Frontal cortex (tissue), 3 donors: ENCODE measurements at regions not wholly inside any gene's neighbourhood (a gene's known extent, or its start where the extent isn't known, plus 50 kb on each side); places are given as distances from the start of the nearest gene placed in this dataset.

Source experiments
- DNase-seq, 2 donors: peaks; one replicate each; pipeline ENCODE4 v3.0.0; 2012; ENCODE audit warnings: low spot score in 2 of 2
- FAIRE-seq: peaks from 2 replicates; lab custom pipeline; 2012; peaks lifted over from hg19 to GRCh38; lab: Jason Lieb, UNC
- donor health status: control.
- donor health status: control.
- donor health status: control.

DNA sequence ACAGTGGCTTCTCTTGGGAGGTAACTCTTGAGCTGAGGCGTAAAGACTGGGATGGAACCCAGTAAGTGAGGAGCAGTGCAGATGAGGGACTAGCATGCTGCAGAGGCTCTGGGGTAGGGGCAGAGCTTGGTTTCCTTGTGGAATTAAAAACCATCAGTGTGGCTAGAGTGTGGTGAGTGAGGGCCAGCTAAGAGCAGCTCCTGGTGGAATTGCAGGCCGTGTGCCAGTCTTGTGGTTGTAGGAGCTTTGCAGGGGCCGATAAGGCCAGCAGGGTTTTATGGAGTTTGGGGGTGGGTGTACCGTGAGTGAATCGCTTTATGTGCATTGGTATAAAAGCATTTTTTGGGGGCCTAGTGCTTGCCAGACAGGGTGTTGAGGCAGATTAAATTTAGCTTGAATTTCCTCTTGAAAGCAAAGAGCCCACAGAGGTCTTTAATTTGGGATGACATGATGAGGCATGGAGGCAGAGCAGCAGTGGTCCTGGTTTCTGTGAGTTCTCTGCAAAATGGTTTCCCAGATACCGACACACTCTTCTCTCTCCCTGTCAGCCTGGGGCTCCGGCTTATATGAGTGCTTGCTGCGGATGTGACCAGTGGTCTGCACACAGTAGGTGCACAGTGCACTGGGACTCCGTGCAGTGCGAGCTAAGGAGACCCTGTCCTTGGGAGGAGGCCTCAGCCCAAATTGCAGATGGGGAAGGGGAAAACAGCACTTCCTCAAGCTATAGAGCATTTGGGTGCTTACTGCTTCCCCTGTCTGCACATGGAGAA is 176.4 kb upstream of the PITX1 start:
- FAIRE-seq (no peak), DNase-seq (no peak)

DNA sequence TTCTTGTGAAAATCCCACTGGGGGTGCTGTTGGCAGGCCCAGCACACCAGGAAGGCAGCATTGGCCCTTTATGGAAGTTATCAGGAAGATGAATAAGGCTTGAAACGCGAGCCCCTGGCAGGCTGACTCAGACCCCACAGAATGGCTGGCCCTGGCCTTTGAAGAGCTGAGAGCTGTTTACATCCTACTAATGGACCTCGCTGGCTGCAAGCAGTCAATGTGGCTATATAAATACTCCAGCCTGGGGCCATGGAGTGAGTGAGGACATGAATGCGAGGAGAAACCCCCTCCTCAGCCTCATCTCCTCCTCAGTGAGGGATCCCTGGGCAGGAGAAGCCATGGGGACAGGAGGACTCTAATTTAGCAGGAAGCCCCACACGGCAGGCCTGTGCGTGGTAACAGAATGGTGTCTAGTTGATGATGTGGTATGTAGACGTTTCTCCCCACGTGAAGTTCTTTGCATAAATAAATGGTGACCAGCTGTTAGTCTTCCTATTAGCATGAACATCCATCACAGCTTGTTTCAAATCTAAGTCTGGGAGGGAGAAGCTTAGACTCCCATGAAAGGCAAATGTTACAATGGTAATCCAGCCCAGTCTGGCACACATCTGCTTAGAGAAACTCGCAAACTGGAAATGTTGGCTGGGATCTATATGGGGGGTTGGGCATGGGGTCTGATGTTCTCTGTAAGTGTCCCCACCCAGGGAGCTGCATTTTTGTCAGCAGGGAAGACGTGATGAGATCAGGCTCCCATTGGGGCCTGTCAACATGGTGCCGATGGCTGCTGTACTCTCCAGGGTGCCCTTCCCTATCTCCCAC is 175.1 kb upstream of the PITX1 start:
- FAIRE-seq = no peak
- no peak for DNase-seq

DNA sequence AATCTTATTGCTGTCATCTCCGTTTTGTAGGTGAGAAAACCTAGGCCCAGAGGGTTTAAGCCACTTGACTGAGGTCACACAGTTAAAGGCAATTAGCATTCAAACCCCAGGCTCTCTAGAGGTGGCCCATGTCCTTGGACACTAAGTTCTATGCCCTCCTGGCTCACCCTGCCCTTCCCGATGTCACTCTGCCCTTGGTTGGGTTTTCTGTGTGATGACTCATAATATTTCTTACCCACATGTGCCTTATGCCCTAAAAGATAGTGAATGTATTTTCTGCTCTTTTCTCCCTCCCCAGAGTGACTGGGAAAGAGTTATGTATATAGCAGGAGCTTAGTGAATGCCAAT is 174.5 kb upstream of the PITX1 start:
- no peak for FAIRE-seq
- DNase-seq = no peak

DNA sequence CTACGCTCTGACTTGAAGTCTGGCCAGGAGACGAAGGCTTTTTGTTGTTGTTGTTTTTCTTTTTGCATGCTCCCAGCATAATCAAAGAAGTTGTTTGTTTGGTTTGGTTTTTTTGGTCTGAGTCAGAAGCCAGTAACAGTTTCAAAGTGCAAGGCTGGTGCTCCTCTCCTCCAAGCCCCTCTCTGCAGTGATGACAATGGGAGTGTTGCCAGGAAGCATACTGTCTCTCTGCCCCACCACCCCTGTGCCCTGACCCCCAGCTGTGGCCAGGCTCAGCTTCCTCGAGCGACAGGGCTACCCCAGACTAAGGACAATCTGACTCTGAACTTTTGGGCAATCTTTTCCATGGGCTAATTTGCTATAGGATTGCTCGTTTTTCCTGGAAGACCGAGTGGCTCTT is 173.8 kb upstream of the PITX1 start:
- FAIRE-seq (no peak), DNase-seq (no peak)

DNA sequence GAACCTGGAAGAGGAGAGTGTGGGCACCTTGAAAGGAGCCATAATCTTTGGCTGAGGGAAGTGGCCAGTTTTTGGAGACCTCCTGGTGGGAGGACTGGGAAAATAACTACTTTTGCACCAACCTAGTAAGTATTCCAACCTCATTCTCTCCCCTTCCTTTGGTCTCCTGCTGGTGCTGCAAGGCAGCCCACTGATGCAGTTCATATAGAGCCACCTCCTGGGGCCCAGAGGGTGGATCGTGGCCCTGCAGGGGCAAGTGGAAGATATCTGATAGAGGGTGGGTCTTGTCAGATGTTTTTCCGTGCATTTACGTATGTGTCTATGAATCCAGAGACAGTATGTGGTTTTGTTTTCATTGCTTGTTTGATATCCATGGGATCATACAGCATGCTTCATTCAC is 172.8 kb upstream of the PITX1 start:
- no peak for DNase-seq

DNA sequence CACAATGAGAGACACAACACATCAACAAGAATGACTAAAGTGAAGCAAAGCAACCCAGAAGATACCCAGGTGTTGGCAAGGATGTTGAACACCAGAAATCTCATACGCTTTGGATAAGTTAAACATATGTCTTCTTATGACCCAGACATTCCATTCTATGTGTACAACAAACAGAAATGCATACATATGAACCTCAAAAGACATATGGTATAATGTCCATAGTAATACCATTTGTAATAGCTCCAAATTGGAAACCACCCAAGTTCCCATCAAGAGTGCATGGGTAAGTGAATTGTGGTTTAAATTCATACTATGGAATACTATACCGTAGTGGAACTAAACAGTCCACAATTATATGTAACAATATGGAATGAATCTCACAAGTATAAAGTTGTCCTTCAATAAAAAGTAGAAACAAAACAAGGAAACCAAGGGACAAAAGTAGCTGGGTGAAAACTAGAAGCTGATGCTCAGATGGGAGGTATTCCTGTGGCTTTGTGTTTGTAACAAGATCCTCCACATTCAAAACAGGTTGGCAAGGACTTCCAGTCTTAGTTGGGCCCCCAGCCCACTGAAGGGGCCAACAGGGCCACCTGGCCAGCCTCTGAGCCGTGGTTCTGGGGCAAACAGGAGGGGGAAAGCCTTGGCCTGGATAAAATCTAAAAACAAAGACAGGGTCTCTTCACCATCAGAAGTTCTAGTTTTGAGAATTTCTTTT is 171.8 kb upstream of the PITX1 start:
- no peak for FAIRE-seq
- DNase-seq = no peak

More for the DNA sequence above, 172.8 kb upstream of the PITX1 start:
- FAIRE-seq = no peak

DNA sequence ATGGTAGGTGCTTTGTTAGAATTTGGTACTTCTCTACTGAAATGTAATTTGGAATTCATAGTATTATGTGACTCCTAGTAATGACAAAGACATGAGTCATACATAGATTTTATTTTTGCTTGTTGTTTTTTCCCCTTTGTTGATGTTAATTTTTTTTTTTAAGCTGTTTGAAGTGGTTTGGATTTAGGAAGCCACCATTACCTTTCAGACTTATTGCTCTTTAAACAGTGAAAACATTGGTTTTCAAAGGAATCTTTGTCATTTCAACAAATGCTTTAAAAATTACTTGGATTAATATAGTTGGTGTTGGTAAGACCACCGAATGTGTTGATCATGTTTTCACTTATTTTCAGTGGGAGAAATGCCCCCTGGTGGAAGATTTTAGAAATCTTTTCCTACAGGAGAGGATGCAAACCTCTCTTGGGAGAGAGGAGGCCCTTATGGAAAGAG is 170.1 kb upstream of the PITX1 start:
- FAIRE-seq = peak; percentile 44

DNA sequence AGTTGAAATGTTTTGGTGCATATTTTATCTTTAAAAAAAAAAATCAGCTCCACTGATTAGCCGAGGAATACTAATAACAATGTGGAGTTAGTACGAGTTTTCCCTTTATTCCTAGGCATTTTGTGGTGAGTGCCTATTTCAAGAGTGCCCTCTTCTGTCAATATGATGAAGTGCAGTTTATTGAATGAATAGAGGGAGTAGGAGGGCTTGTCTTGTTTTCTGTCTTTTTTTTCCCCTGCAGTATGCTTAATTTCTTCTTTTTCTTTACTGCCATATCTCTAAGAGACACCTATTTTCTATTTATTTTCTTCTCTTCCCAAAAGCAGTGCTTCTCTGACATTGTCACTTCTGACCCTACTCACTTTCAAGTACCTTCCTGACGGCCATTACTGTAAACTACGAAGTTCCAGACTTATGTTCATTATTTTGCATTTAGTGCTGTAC is 169.6 kb upstream of the PITX1 start:
- FAIRE-seq (no peak), DNase-seq (no peak)

More for the DNA sequence above, 170.1 kb upstream of the PITX1 start:
- no peak for DNase-seq

DNA sequence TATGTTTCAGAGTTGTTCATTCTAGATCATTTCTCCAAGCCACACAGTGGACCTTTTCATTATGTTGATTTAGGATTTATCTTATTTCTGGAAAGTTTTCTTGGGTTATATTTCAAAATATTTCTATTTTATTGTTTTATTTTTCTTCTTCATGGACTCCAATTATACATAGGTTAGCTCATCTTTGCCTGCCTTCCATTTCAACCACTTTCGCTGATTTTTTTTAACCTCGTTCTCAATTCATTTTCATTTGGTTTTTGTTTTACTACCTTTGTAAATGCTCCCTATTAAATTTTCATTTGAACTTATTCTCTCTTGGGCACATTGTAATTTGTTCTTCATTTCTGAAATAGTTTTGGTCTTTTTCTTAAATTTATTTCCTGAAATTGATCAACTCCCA is 169.0 kb upstream of the PITX1 start:
- no peak for FAIRE-seq
- no peak for DNase-seq

DNA sequence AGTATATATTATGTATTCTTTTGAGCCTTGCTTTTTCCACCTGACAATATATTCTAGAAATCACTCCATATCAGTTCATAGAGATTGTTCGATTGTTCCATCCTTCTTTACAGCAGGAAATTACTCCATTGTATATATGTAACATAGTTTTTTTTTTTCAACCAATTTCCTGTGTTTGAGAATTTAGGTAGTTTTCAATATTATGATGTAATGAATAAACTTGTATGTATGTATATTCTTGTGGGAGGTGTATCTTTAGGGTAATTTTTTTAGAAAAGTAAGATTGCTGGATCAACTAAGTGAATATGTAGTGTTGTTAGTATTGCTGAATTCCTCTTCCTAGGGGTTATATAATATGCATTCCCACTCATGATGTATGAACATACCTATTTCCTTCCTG is 165.9 kb upstream of the PITX1 start:
- FAIRE-seq (no peak), DNase-seq (no peak)

DNA sequence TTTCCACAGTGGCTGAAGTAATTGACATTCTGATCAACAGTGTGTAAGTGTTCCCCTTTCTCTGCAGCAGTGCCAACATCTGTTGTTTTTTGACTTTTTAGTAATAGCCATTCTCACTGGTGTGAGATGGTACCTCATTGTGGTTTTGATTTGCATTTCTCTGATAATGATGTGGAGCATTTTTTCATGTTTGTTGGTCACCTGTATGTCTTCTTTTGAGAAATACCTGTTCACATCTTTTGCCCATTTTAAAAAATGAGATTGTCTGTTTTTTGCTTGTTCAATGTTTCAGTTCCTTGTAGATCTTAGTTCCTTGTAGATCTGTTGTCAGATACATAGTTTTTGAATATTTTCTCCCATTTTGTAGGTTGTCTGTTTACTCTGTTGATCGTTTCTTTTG is 162.5 kb upstream of the PITX1 start:
- no peak for DNase-seq
- no peak for FAIRE-seq

DNA sequence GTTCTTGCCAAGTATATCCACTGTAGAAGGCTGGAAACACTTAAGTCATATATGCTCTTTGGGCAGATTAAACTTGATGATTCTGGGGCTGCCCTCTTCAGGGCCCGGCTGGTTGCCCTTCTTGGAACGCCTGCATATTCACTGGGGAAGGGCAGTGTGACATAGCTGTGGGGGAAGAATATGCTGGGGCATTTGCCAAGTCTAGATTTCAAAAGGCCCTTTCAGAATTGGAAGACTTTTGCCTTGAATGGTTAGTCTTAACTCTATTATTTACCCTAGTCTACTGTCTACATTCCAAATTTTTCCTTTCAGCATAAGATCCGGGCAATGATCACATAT is 161.2 kb upstream of the PITX1 start:
- no peak for FAIRE-seq
- no peak for DNase-seq

DNA sequence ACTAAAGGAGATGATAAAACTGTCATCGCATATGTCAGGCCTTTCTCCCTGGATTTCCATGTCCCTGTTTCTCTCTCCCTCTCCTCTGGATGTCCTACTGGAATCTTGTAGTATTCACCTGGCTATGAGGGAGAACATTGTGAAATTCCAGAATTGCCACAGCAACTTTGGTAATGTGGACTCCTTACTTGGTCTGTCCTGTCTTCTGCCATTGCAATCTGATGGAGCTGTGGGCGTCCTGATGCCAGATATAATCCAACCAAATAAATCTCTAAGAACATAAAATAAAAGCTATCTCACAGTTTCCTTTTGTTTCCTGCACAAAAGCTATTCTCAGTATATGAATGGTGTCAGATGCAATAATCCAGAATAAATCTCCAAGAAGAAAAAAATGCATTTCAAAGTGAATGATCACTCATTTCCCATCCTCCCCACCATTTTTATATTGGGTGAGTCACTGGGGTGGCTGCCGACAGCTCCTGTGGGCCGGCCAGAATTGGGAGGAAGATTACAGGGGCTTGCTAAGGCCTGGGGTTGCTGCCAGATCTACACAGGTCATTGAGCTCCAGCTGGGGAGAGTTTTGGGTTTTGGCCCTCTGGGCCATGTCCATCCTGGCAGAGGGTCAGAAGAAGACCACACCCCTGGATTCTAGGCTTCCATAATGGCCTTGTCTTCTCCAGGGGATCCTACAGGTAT is 160.7 kb upstream of the PITX1 start:
- no peak for FAIRE-seq
- no peak for DNase-seq

DNA sequence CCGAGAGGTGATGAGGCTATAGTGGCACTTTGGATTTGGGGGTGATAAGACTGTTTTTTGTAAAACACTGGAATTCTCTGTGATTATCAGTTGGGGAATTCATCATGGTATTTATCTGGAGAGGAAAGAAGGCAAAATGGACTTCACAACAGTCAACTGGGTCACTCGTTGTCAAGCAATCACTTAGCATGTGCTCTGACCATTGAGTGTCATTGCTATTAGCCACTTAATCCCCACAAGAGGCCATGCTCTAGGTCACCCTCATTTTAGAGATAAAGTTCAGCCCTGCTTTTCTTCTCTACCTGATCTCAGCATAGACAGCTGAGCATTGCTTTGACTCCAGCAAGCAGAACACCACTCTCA is 160.1 kb upstream of the PITX1 start:
- DNase-seq (no peak), FAIRE-seq (no peak)

DNA sequence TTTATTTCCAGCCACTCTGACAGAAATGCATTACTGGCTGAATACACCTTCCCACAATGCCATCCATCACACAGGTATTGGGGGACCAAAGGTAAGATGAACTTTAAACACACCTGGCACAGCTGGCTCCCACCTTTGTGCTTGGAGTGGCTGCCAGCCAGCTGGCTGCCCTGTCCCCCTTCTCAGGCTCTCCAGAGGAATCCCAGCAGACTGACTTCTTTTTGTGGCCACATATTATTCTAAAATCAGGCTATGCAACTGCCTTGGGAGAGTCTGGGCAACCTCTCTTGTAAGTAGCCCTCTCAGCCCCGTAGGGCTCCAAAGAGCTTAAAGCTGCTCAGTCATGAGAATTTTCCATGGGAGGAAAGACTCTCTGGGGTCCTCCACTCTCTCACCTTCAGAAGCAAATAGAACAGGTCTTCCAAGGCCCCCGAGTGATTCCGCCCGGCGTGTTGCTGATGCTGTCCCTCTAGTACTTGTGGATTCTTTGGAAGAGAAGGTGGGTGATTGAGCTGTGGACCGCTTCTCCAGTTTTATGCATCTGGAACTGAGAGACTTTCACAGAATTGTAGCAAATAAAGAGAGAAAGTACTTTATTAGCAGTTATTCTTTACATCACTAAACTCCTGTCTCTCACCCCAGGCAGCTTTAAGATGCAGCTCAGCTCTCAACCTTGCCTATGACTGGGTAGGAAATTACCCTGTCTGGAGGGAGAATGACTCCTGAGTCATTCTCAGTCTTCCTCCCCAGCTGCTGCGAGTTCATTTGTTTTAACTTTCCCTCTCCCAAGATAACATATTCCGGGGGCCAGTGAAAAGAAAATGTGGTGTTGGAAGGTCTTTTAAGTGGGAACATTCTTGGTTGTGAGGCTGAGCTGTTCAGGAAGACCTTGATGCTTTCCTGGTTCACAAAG is 159.4 kb upstream of the PITX1 start:
- no peak for FAIRE-seq
- no peak for DNase-seq

DNA sequence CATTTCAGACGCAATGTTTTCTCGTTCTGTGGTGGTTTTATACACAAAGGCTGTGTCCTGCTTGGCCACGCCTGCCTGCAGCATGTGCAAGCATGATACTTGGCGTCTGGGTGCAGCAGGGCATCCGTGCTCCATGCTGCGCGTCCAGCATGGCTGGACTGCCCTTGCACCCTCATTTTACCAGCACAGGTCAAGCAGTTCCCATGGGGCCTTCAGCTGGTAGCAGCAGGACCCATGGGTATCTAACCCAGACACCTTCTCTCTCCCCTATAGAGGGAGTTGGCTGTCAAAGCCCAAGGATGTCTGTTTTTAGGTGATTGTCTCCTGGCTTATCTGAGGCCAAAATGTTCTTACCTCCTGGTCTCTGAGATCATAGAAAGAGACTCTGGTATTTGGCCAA is 158.3 kb upstream of the PITX1 start:
- DNase-seq (no peak), FAIRE-seq (no peak)

DNA sequence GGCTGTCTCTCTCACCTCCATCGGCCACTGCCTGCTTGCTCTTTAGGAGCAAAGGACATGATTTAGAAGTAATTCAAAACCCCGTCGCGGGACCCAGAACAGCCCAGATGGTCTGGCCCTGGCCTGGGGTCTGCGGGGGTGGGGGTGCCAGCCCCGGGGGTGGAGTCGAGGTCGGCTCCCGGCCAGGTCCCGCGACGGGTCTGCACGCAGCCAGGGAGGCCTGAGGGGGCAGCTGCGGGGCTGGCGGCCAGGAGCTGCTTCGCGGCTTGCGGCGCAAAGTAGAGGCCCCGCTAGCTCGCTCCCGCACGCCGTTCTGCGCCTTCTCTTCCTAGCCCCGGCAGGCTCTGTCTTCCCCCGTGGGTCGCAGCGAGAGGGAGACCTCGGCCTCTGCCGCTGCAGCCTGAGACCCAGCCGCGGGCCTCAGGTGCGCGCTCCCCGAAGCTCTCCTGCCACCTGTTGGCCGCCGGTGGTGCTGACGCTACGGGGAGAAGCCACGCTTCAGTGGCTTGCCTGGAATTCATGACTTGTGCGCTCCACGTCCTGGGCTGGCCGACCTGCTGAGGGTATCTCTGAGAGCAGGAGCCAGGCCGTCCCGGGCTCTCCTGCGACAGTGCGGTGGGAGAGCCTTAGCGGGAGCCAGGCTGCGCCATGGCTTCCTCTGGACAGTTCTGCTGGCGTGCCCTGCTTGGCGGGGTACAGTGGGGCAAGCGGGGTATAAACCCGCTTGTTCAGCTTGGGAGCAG is 157.2 kb upstream of the PITX1 start:
- DNase-seq (peak; percentile 37 to 65), FAIRE-seq (no peak)

DNA sequence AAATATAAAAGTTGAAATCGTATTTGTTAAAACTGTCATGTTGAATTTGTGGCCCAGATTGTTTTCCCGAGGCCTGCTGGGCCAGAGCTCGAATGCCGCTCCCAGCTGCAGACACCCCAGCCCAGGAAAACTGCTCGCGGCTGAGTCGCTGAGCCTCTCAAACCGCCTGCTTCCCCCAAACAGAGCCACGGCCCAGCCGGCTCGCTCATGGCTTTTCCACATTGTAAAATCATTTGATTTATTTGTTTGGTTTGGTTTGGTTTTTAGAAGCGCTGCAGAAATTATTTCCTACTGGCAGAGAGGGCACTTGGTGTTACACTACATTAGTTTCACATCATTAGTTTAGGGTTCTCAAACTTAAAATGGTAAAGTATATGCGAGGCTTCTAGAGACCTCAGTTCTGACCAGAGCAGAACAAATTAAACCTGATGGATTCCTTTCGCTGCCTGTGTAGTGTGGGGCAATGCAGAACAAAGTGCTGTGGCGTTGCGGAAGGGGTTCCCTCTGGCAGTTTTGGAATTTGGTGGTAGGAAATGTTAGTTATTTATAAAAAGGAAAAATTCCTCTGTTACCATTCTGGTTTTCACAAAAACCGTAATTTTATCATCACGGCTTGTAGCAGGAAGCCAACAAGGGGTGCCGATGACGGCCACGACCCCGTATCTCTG is 156.5 kb upstream of the PITX1 start:
- FAIRE-seq = no peak
- DNase-seq = no peak
